IMR-90 (cell line): ENCODE measurements at regions not wholly inside any gene's neighbourhood (a gene's known extent, or its start where the extent isn't known, plus 50 kb on each side); places are given as distances from the start of the nearest gene placed in this dataset.
A peak's percentile ranks its signal among the peaks of the same experiment; 100 is the strongest.

Experiments used
- ATAC-seq: fragments of 200-7000 bp; cut with Tn5 transposase; 2 replicates; pipeline ENCODE4 v1.9.1; 2020; ENCODE audit warnings: low read depth, mild to moderate bottlenecking, moderate library complexity
- BruUV-seq: library from RNA; stranded (reverse); fragments of 400-500 nt; replicated peaks from 2 replicates; lab custom pipeline; 2021; lab: Mats Ljungman, UMichigan
- CTCF ChIA-PET: fragments of 300-600 bp; formaldehyde crosslinking; extraction: SDS; loops from one replicate; lab custom pipeline; 2021; ENCODE audit warnings: antibody characterized with exemption; lab: Yijun Ruan, JAX
- POLR2A ChIA-PET: fragments of 300-600 bp; sonication (Branson Sonifier 250); formaldehyde crosslinking; loops from one replicate; lab custom pipeline; 2022; ENCODE audit warnings: antibody characterized with exemption; ENCODE audit not compliant: unreplicated experiment; lab: Charles Lee
- DNase-seq: peaks from one replicate; pipeline ENCODE4 v3.0.0; 2013
- H2AFZ ChIP-seq: replicated peaks from 2 replicates; pipeline ENCODE3; 2013; ENCODE audit warnings: low read length, mild to moderate bottlenecking; ENCODE audit not compliant: poor library complexity
- H2AK5ac ChIP-seq: 2 replicates; pipeline ENCODE4 v1.6.1; 2013; ENCODE audit warnings: low read depth, low read length, inconsistent platforms
- H2AK9ac ChIP-seq: replicated peaks from 2 replicates; pipeline ENCODE3; 2013; ENCODE audit warnings: mild to moderate bottlenecking, low read depth, low read length, moderate library complexity; ENCODE audit not compliant: poor library complexity
- H2BK120ac ChIP-seq: 2 replicates; pipeline ENCODE4 v1.6.1; 2013; ENCODE audit warnings: low read depth, low read length, inconsistent platforms
- H2BK15ac ChIP-seq: 3 replicates; pipeline ENCODE4 v1.6.1; 2013; ENCODE audit warnings: low read depth, low read length, inconsistent platforms
- H2BK20ac ChIP-seq: 2 replicates; pipeline ENCODE4 v1.6.1; 2013; ENCODE audit warnings: low read depth, mild to moderate bottlenecking, inconsistent platforms, low read length, moderate library complexity
- H2BK5ac ChIP-seq: 2 replicates; pipeline ENCODE4 v1.6.1; 2013; ENCODE audit warnings: mild to moderate bottlenecking, low read depth, low read length, inconsistent platforms; ENCODE audit not compliant: poor library complexity, severe bottlenecking
- H3K14ac ChIP-seq: replicated peaks from 2 replicates; pipeline ENCODE4 v1.6.1; 2013; ENCODE audit warnings: low read depth, low read length, inconsistent platforms
- H3K18ac ChIP-seq: 2 replicates; pipeline ENCODE4 v1.6.1; 2013; ENCODE audit warnings: low read depth, low read length, control low read depth
- H3K23ac ChIP-seq: 2 replicates; pipeline ENCODE4 v1.6.1; 2013; ENCODE audit warnings: low read depth, low read length, inconsistent platforms
- H3K27ac ChIP-seq: 2 replicates; pipeline ENCODE4 v1.5.1; 2013; ENCODE audit warnings: mild to moderate bottlenecking, control low read depth, low read length; ENCODE audit not compliant: insufficient read depth
- H3K27me3 ChIP-seq: 2 replicates; pipeline ENCODE4 v1.6.1; 2013; ENCODE audit warnings: low read length; ENCODE audit not compliant: control insufficient read depth, insufficient read depth
- H3K36me3 ChIP-seq: 2 replicates; pipeline ENCODE4 v1.6.1; 2013; ENCODE audit warnings: low read length, mixed read lengths; ENCODE audit not compliant: control insufficient read depth, insufficient read depth
- H3K4ac ChIP-seq: 2 replicates; pipeline ENCODE4 v1.6.1; 2013; ENCODE audit warnings: low read depth, low read length, inconsistent platforms
- H3K4me1 ChIP-seq: 2 replicates; pipeline ENCODE4 v1.6.1; 2013; ENCODE audit warnings: low read length, mixed read lengths; ENCODE audit not compliant: control insufficient read depth, insufficient read depth
- H3K4me2 ChIP-seq: 2 replicates; pipeline ENCODE4 v1.6.1; 2013; ENCODE audit warnings: low read depth, mild to moderate bottlenecking, control low read depth, low read length, moderate library complexity
- H3K4me3 ChIP-seq: 2 replicates; pipeline ENCODE4 v1.5.1; 2013; ENCODE audit warnings: low read depth, mild to moderate bottlenecking, control low read depth, low read length, moderate library complexity; ENCODE audit not compliant: insufficient read depth
- H3K56ac ChIP-seq: 2 replicates; pipeline ENCODE4 v1.6.1; 2013; ENCODE audit warnings: low read length, inconsistent platforms; ENCODE audit not compliant: insufficient read depth; ENCODE audit errors: extremely low read depth
- H3K79me1 ChIP-seq, 2 experiments: 2 replicates each; pipeline ENCODE4 v1.6.1; 2013; ENCODE audit warnings: low read length in 2 of 2, inconsistent platforms in 1 of 2, low read depth in 1 of 2
- H3K9ac ChIP-seq: 2 replicates; pipeline ENCODE4 v1.6.1; 2013; ENCODE audit warnings: low read depth, low read length, control low read depth
- H3K9me1 ChIP-seq: 2 replicates; pipeline ENCODE4 v1.6.1; 2013; ENCODE audit warnings: low read length, inconsistent platforms; ENCODE audit not compliant: insufficient read depth
- H3K9me3 ChIP-seq: 2 replicates; pipeline ENCODE4 v1.6.1; 2013; ENCODE audit warnings: low read length; ENCODE audit not compliant: control insufficient read depth, insufficient read depth
- H4K20me1 ChIP-seq: 2 replicates; pipeline ENCODE4 v1.6.1; 2013; ENCODE audit warnings: low read length, inconsistent platforms; ENCODE audit not compliant: insufficient read depth
- H4K5ac ChIP-seq: 2 replicates; pipeline ENCODE4 v1.6.1; 2013; ENCODE audit warnings: mild to moderate bottlenecking, low read depth, low read length, control low read depth
- H4K8ac ChIP-seq, 2 experiments: 2 replicates each; pipeline ENCODE4 v1.6.1; 2013; ENCODE audit warnings: low read depth in 2 of 2, low read length in 2 of 2, control low read depth in 1 of 2, inconsistent platforms in 1 of 2
- H4K91ac ChIP-seq: 2 replicates; pipeline ENCODE4 v1.6.1; 2013; ENCODE audit warnings: low read depth, low read length, inconsistent platforms; ENCODE audit not compliant: insufficient read depth
- FOS ChIP-seq: fragments of 150-350 bp; IDR thresholded peaks from 2 replicates; pipeline ENCODE4 v1.6.1; 2016; ENCODE audit warnings: low read depth, low read length
- RCOR1 ChIP-seq: IDR thresholded peaks from 2 replicates; pipeline ENCODE4 v1.6.1; 2012; ENCODE audit warnings: mild to moderate bottlenecking, low read length, improper control_type of control experiment; ENCODE audit not compliant: insufficient replicate concordance
- WGBS, 2 experiments: methylation state at CpG; one replicate each; pipeline versions ENCODE4 v1.1.5 to v1.1.7; 2013; ENCODE audit warnings: missing lambda C conversion rate in 2 of 2; ENCODE audit not compliant: insufficient read length in 1 of 2; ENCODE audit errors: extremely low coverage in 2 of 2; 5-methylcytosine and 5-hydroxymethylcytosine counted together
- dilution Hi-C: fragments of 300-500 bp; cut with HindIII; formaldehyde crosslinking; loops from one replicate; pipeline ENCODE4 v1.14.3; 2018; ENCODE audit warnings: low sequenced_read_pairs; ENCODE audit not compliant: unreplicated experiment
- in situ Hi-C: fragments of 300-500 bp; cut with MboI; formaldehyde crosslinking; loops from 3 replicates; pipeline ENCODE4 v1.14.3; 2019; ENCODE audit warnings: low sequenced_read_pairs, inconsistent platforms, mixed read lengths
- intact Hi-C: fragments of 100-400 bp; cut with micrococcal nuclease; formaldehyde crosslinking; loops from 2 replicates; pipeline ENCODE4 v1.10.0; 2022

GRCh38 chr1:87398641-87399040 lies 70.0 kb downstream of the LMO4 start:
- DNase-seq (peak; percentile 77), ATAC-seq (peak; percentile 42; the same call in 1 of the 2 replicates)
- H2BK120ac ChIP-seq = no peak overlapping the region
- in situ Hi-C loops = no loop called here
- H4K91ac ChIP-seq = no peak overlapping the region
- intact Hi-C loops = no loop called here
- ChIA-PET POLR2A (no interaction called here), CTCF (no interaction called here)
- no peak overlapping the region for H3K56ac ChIP-seq
- dilution Hi-C loops = no loop called here
- no peaks in the 10 kb centered on the region for H3K36me3 ChIP-seq
- 0 out of 2 replicates have a peak, but pooled peaks cover 4% of the 10 kb centered on the region for H3K9me1 ChIP-seq
- no peak overlapping the region for H3K4me3 ChIP-seq
- H4K8ac ChIP-seq = no peak overlapping the region
- H2AFZ ChIP-seq = no peak overlapping the region
- H3K27ac ChIP-seq = no peak overlapping the region
- no peak overlapping the region for H3K9ac ChIP-seq
- no peak for TF ChIP-seq RCOR1
- peak; percentile 36 for TF ChIP-seq FOS
- no peak overlapping the region for H3K4ac ChIP-seq
- no peak overlapping the region for H3K23ac ChIP-seq
- no peak overlapping the region for H3K18ac ChIP-seq
- H3K79me1 ChIP-seq = no peaks in the 10 kb centered on the region
- H3K9me3 ChIP-seq = no peaks in the 10 kb centered on the region
- no peak overlapping the region for H2AK9ac ChIP-seq
- H3K14ac ChIP-seq = no peak overlapping the region
- H3K27me3 ChIP-seq = no peaks in the 10 kb centered on the region
- no peak overlapping the region for H2AK5ac ChIP-seq
- no peaks in the 10 kb centered on the region for H4K20me1 ChIP-seq
- WGBS, 2 experiments = no CpG with 5 or more reads among the region's 4 CpGs
- H3K4me1 ChIP-seq = no peaks in the 10 kb centered on the region
- no peak overlapping the region for H2BK5ac ChIP-seq
- no peak overlapping the region for H2BK15ac ChIP-seq
- H3K4me2 ChIP-seq = no peak overlapping the region
- no TSS peak for BruUV-seq
- H4K5ac ChIP-seq = no peak overlapping the region
- no peak overlapping the region for H2BK20ac ChIP-seq
